ENCODE measurements at regions not wholly inside any gene's neighbourhood (a gene's known extent, or its start where the extent isn't known, plus 50 kb on each side); places are given as distances from the start of the nearest gene placed in this dataset.

GRCh38 chrX:46375831-46376230 is 169.4 kb downstream of the ZNF674 start:
- H3K9me1 ChIP-seq (replicated peaks; ENCODE audit: control insufficient read depth, extremely low read depth, insufficient read depth, low read length), result no peaks in the 10 kb centered on the region
- no peaks in the 10 kb centered on the region for H3K27me3 ChIP-seq (ENCODE audit: control insufficient read depth in 2 of 2, insufficient read depth in 2 of 2, low read length in 2 of 2)
- no TSS peak for BruUV-seq (replicated peaks)
- peaks cover 4% of the 10 kb centered on the region for H3K4me1 ChIP-seq (ENCODE audit: control insufficient read depth, extremely low read depth, insufficient read depth, low read length)
- H4K20me1 ChIP-seq (replicated peaks; ENCODE audit: control insufficient read depth, extremely low read depth, insufficient read depth, low read length), result no peaks in the 10 kb centered on the region
- H3K9me3 ChIP-seq (replicated peaks; ENCODE audit: control insufficient read depth, insufficient read depth, low read length), result no peaks in the 10 kb centered on the region
- ChIA-PET CTCF (interaction anchor here (0.6 to 3.2 kb wide), 43 partner anchors 10 to 1189 kb away, joined by 3 to 55 read pairs (median 4); no protein-coding TSS in a partner anchor), POLR2A (interaction anchor here (0.7 kb wide), 1 partner anchor 860 kb away, joined by 3 read pairs; no protein-coding TSS in a partner anchor)
- intact Hi-C loops (cut with micrococcal nuclease), result loop anchor here (1.0 to 5.0 kb wide), 5 partner anchors 49 to 1054 kb away; no protein-coding TSS in a partner anchor
- no peak overlapping the region for H3K4me3 ChIP-seq (replicated peaks in 1 of 3; ENCODE audit: insufficient read depth in 1 of 3, low read depth in 1 of 3, low read length in 3 of 3)
- H3K36me3 ChIP-seq (ENCODE audit: control insufficient read depth in 2 of 2, extremely low read depth in 1 of 2, insufficient read depth in 2 of 2, low read length in 2 of 2), result no peaks in the 10 kb centered on the region
- no peak overlapping the region for H3K4me2 ChIP-seq (ENCODE audit: insufficient read depth, low read length)
- no peak overlapping the region for H3K9ac ChIP-seq (replicated peaks; ENCODE audit: extremely low read depth, insufficient read depth, low read length)
- DNase-seq (ENCODE audit: low read depth, low spot score), result no peak
- dilution Hi-C loops (cut with MboI; ENCODE audit: extremely low pct_ligation_motif_present, low sequenced_read_pairs), result no loop called here
- TF ChIP-seq CTCF (IDR thresholded peaks at IDR 0.05; ENCODE audit: extremely low read depth in 1 of 2, insufficient read depth in 1 of 2, low read depth in 1 of 2, low read length in 2 of 2), result no peak
- no peak for TF ChIP-seq GATA2 (IDR thresholded peaks at IDR 0.05; ENCODE audit: insufficient read depth, insufficient read length, low read depth, low read length)
- no peak for TF ChIP-seq EZH2 (IDR thresholded peaks at IDR 0.05; ENCODE audit: borderline replicate concordance, low read depth, low read length, severe bottlenecking)
- TF ChIP-seq MYC (IDR thresholded peaks at IDR 0.05; ENCODE audit: low read depth, low read length), result no peak
- TF ChIP-seq JUN (IDR thresholded peaks at IDR 0.05; ENCODE audit: borderline replicate concordance, insufficient read depth, insufficient read length, low read depth), result no peak
- no peak for TF ChIP-seq POLR2A (IDR thresholded peaks at IDR 0.05; ENCODE audit: low read depth, low read length)
- TF ChIP-seq FOS (IDR thresholded peaks at IDR 0.05; ENCODE audit: borderline replicate concordance, insufficient read depth, low read length), result no peak
- no peak for TF ChIP-seq POLR2AphosphoS5 (IDR thresholded peaks at IDR 0.05; ENCODE audit: insufficient read depth, low read depth, low read length)
- no peak for TF ChIP-seq MAX (IDR thresholded peaks at IDR 0.05; ENCODE audit: insufficient read depth, insufficient read length)
- no peaks in the 10 kb centered on the region for H3K79me2 ChIP-seq (ENCODE audit: control insufficient read depth, insufficient read depth, low read length)
- H3K27ac ChIP-seq (ENCODE audit: insufficient read depth, low read depth, low read length), result no peak overlapping the region
- FAIRE-seq, result no peak
- no peak overlapping the region for H2AFZ ChIP-seq (ENCODE audit: low read depth, low read length)
